GM23338 (cell line): ENCODE measurements at regions not wholly inside any gene's neighbourhood (a gene's known extent, or its start where the extent isn't known, plus 50 kb on each side); places are given as distances from the start of the nearest gene placed in this dataset.

Experiments used
- EZH2 ChIP-seq: fragments of 200-600 bp; sonication (generic); IDR thresholded peaks from one replicate; pipeline ENCODE4 v1.8.0; 2017; ENCODE audit warnings: antibody characterized with exemption, mild to moderate bottlenecking, low read depth; ENCODE audit not compliant: unreplicated experiment
- REST ChIP-seq: IDR thresholded peaks from one replicate; pipeline ENCODE4 v1.6.1; 2018; ENCODE audit warnings: antibody characterized with exemption; ENCODE audit not compliant: unreplicated experiment
- ZNF114 ChIP-seq: fragments of 250-450 bp; sonication (Bioruptor Pico); IDR thresholded peaks from 2 replicates; pipeline ENCODE4 v1.5.0; 2020; ENCODE audit warnings: mild to moderate bottlenecking, moderate library complexity
- ZNF462 ChIP-seq: fragments of 250-450 bp; sonication (Bioruptor Pico); IDR thresholded peaks from 2 replicates; pipeline ENCODE4 v1.5.0; 2020; ENCODE audit warnings: mild to moderate bottlenecking, moderate library complexity

GRCh38 chr6:1042583-1043457 lies 269.1 kb upstream of the FOXQ1 start (continued):
- no peak for TF ChIP-seq ZNF462 (CRISPR knock-in tag)
- no peak for TF ChIP-seq EZH2
- no peak for TF ChIP-seq ZNF114 (CRISPR knock-in tag)
- TF ChIP-seq REST, result no peak
